NB4 (cell line): ENCODE measurements at regions not wholly inside any gene's neighbourhood (a gene's known extent, or its start where the extent isn't known, plus 50 kb on each side); places are given as distances from the start of the nearest gene placed in this dataset.

Source experiments
- DNase-seq: peaks from one replicate; pipeline ENCODE4 v3.0.0; 2010; ENCODE audit warnings: low read depth
- H3K4me3 ChIP-seq: one replicate; pipeline ENCODE4 v1.5.1; 2011; ENCODE audit warnings: mild to moderate bottlenecking, low read depth, low read length, moderate library complexity
- MYC ChIP-seq: IDR thresholded peaks from 2 replicates; pipeline ENCODE4 v1.6.1; 2011; ENCODE audit warnings: low read depth, low read length
- POLR2A ChIP-seq: IDR thresholded peaks from 2 replicates; pipeline ENCODE4 v1.6.1; 2011; ENCODE audit warnings: mild to moderate bottlenecking; ENCODE audit not compliant: insufficient read length; ENCODE audit errors: extremely low read depth
- TF ChIP-seq, protein P1 (sequence below): IDR thresholded peaks from one replicate; pipeline ENCODE4 v1.5.1; 2012; ENCODE audit warnings: low read depth, low read length
- TF ChIP-seq, protein P2 (sequence below): IDR thresholded peaks from 2 replicates; pipeline ENCODE4 v1.6.1; 2011; ENCODE audit warnings: low read depth, low read length

DNA sequence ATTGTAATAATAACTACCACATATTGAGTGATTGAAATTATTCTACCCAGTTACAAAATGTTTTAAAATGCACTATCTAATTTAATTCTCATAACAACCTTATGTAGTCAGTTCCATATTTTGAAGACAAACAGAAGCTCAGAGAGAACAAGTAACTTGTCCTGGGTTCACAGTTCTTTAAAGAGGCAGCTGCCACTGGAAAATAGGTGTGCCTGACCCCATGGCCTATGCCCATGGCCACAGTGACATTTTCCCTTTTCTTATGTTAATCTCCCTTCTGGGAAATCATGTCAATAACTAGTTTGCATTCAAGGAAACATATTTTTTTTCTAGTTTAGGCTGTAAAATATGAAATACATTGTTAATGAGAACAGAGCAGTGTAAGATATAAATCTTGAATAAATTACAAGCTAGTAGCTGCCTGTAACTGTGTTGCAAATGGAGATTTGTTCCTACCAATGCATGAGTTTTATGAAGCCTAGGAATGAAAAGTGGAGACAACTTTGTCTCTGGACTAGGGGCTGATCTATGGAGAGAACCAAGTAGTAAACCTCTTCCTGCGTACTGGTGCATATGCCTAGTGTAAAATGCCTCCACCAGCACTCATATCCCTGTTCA is 1018.0 kb downstream of the NTRK3 start:
- H3K4me3 ChIP-seq, result no peak overlapping the region
- TF ChIP-seq MYC (no peak), POLR2A (no peak)
- TF ChIP-seq, protein P1, sequence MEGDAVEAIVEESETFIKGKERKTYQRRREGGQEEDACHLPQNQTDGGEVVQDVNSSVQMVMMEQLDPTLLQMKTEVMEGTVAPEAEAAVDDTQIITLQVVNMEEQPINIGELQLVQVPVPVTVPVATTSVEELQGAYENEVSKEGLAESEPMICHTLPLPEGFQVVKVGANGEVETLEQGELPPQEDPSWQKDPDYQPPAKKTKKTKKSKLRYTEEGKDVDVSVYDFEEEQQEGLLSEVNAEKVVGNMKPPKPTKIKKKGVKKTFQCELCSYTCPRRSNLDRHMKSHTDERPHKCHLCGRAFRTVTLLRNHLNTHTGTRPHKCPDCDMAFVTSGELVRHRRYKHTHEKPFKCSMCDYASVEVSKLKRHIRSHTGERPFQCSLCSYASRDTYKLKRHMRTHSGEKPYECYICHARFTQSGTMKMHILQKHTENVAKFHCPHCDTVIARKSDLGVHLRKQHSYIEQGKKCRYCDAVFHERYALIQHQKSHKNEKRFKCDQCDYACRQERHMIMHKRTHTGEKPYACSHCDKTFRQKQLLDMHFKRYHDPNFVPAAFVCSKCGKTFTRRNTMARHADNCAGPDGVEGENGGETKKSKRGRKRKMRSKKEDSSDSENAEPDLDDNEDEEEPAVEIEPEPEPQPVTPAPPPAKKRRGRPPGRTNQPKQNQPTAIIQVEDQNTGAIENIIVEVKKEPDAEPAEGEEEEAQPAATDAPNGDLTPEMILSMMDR, result no peak
- TF ChIP-seq, protein P2, sequence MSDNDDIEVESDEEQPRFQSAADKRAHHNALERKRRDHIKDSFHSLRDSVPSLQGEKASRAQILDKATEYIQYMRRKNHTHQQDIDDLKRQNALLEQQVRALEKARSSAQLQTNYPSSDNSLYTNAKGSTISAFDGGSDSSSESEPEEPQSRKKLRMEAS, result no peak
- no peak for DNase-seq

DNA sequence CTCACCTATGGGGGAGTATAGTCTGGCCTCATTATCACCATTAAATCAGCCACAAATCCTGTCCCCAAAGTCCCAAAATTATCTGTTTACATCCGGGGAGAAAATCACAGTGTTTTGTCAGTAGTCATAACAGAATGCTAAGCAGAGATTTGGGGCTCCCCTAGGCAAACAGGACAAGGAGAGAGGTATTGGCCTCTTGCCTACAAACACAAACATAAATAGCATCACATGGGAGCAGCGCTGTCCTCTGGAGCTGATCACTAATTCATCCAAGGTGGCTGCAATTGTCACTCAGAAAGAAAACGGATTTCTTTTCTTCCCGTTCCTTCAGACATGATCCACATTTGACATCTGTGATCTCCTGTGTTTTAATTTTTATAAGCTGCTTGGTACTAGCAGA is 1028.1 kb downstream of the NTRK3 start:
- no peak for DNase-seq
- H3K4me3 ChIP-seq, result no peak overlapping the region
- TF ChIP-seq, protein P1, result no peak
- TF ChIP-seq, protein P2, result no peak
- no peak for TF ChIP-seq POLR2A

DNA sequence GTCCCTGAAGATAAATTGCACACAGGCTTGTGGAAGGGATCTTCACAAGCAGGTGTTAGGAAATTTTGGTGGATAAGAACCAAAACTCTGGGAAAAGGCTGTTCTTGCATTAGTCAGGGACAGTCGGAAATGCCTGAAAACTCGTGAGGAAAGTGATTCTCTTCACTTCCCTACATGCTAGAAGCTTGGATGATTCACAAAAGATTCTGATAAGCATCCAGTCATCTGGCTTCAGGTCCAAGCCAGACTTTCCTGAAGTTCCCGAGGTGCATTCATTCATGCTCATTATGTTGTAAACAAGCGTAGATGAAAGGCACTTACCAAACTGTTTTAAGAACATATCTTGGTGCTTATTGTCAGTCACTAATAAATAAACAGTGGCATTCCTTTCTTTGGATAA is 1028.7 kb downstream of the NTRK3 start:
- TF ChIP-seq MYC, result no peak
- TF ChIP-seq, protein P1, result no peak
- TF ChIP-seq, protein P2, result no peak
- no peak for TF ChIP-seq POLR2A
- DNase-seq, result no peak
- no peak overlapping the region for H3K4me3 ChIP-seq

DNA sequence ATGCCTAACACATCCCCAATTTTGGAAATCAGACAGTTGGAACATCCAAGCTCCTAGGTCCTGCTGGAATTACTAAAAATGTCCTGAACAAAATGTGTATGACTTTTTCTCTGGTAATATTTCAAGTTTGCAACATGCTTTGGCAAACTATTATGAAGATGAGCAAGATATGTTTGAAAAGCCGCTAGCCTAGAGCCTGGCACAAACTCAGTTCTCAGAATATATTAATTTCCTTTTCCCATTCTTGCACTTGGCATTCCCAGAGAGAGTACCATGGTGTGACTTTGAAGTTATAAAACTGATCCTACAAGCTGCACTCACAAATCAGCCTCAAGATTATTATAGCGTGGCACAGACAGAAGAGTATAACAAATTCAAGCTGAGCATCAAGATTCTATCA is 1031.1 kb downstream of the NTRK3 start:
- no peak overlapping the region for H3K4me3 ChIP-seq
- TF ChIP-seq, protein P2, result no peak
- TF ChIP-seq, protein P1, result no peak
- TF ChIP-seq POLR2A, result no peak
- TF ChIP-seq MYC, result no peak

DNA sequence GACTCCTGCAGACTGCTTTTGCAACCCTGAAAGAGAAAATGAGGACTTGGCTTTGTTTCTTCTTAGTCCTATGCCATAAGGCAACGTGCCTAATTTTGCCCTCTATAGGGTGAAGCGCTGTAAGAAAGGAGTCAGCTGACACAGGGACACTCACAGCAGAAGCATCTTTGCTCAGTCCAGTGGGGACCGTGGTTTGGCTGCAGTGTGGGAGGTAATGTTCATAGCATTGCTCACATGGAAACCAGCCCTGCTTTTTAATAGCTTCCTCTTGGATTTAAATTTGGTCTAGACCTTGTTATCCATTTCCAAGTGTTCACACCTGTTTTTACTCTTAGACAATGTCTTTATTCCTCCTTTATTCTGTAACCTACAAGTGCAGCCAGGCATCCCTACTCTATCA is 1032.1 kb downstream of the NTRK3 start:
- no peak for DNase-seq
- H3K4me3 ChIP-seq, result no peak overlapping the region
- TF ChIP-seq MYC (no peak), POLR2A (no peak)
- TF ChIP-seq, protein P1, result no peak
- TF ChIP-seq, protein P2, result no peak

More for the DNA sequence above, 1031.1 kb downstream of the NTRK3 start:
- DNase-seq, result no peak
